ENCODE measurements at regions not wholly inside any gene's neighbourhood (a gene's known extent, or its start where the extent isn't known, plus 50 kb on each side); places are given as distances from the start of the nearest gene placed in this dataset.

DNA sequence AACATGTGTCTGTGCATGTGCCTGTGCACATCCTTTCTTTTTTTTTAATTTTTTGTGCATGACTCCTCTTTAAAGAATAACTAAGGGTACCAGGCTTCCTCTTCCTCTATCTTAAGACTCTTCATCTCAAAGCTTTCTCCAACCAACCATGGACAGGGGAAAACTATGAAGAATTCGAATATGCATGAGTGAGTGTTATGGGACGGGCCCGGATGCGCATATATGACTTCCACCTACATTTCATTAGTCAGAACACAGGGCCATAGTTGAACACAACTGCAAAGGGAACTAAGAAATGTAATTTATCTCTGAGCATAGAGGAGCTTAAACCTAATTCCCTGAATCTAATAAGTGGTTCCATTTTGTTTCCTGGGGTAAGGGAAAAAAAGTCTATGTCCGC, 270.3 kb upstream of the SORCS1 start:
- TF ChIP-seq EZH2 (IDR thresholded peaks at IDR 0.05) (no peak), POLR2AphosphoS5 (IDR thresholded peaks at IDR 0.05; ENCODE audit: borderline replicate concordance, low read depth, low read length) (no peak), FOXP2 (optimal IDR thresholded peaks at IDR 0.05; ENCODE audit: control extremely low read depth, extremely low read length, insufficient read depth) (no peak)

Measured in SK-N-MC (cell line).